Spleen (tissue), 11 donors: ENCODE measurements at regions not wholly inside any gene's neighbourhood (a gene's known extent, or its start where the extent isn't known, plus 50 kb on each side); places are given as distances from the start of the nearest gene placed in this dataset.
"Not testable (repeated sequence)": the region's sequence is repeated elsewhere in the genome, so short reads cannot be mapped to it uniquely, and the experiment has no call there.

ENCODE experiments used
- DNase-seq: peaks from one replicate; pipeline ENCODE4 v3.0.0-alpha.2; 2020
- H3K27ac ChIP-seq, 8 donors: fragments of 200-600 bp; sonication (generic) in 7 of 8; 1 replicate in 4 of 8; 2 replicates in 4 of 8; pipeline versions ENCODE4 v1.5.0 to v1.8.0; 2016 to 2021; ENCODE audit warnings: inconsistent platforms in 4 of 8, mild to moderate bottlenecking in 4 of 8, moderate library complexity in 1 of 8
- H3K27me3 ChIP-seq, 7 donors: fragments of 200-600 bp; sonication (generic) in 6 of 7; replicated peaks in 1 of 7; 1 replicate in 4 of 7; 2 replicates in 3 of 7; pipeline versions ENCODE4 v1.5.0 to v1.8.0; 2016 to 2021; ENCODE audit warnings: inconsistent platforms in 3 of 7, mild to moderate bottlenecking in 1 of 7
- H3K36me3 ChIP-seq, 6 donors: fragments of 200-600 bp; sonication (generic) in 5 of 6; 1 replicate in 4 of 6; 2 replicates in 2 of 6; pipeline versions ENCODE4 v1.5.0 to v1.8.0; 2016 to 2021; ENCODE audit warnings: inconsistent platforms in 2 of 6
- H3K4me1 ChIP-seq, 6 donors: fragments of 200-600 bp; sonication (generic) in 5 of 6; 1 replicate in 3 of 6; 2 replicates in 3 of 6; pipeline versions ENCODE4 v1.5.0 to v1.8.0; 2016 to 2021; ENCODE audit warnings: inconsistent platforms in 3 of 6
- H3K4me3 ChIP-seq, 8 donors: fragments of 200-600 bp; sonication (generic) in 7 of 8; 1 replicate in 4 of 8; 2 replicates in 4 of 8; pipeline versions ENCODE4 v1.5.0 to v1.8.0; 2016 to 2021; ENCODE audit warnings: inconsistent platforms in 4 of 8, mild to moderate bottlenecking in 4 of 8, moderate library complexity in 2 of 8
- H3K9me3 ChIP-seq, 8 donors: fragments of 200-600 bp; sonication (generic) in 7 of 8; 1 replicate in 4 of 8; 2 replicates in 4 of 8; pipeline versions ENCODE4 v1.5.0 to v1.8.0; 2016 to 2021; ENCODE audit warnings: inconsistent platforms in 4 of 8
- POLR2A ChIP-seq, 3 donors: fragments of 450-650 bp; IDR thresholded peaks; one replicate each; pipeline ENCODE4 v1.5.1; 2017; ENCODE audit warnings: antibody characterized with exemption in 3 of 3, mild to moderate bottlenecking in 1 of 3
- POLR2AphosphoS5 ChIP-seq, 3 donors: sonication (generic); formaldehyde crosslinking; IDR thresholded peaks; one replicate each; pipeline ENCODE4 v1.5.1; 2017; ENCODE audit warnings: antibody characterized with exemption in 3 of 3
- WGBS, 5 donors: extraction: QIAGEN DNeasy Blood & Tissue Kit in 3 of 5; methylation state at CpG; one replicate each; pipeline versions ENCODE4 v1.1.5 to v1.1.7; 2013 to 2018; 5-methylcytosine and 5-hydroxymethylcytosine counted together
- intact Hi-C: fragments of 100-400 bp; cut with DNase I; formaldehyde crosslinking; loops from one replicate; pipeline ENCODE4 v1.15.0; 2023; ENCODE audit warnings: low total_unique reads
- TF ChIP-seq, protein P1 (sequence below), 11 experiments: fragments of 200-600 bp in 7 of 11; fragments of 450-650 bp in 4 of 11; sonication (generic) in 4 of 11; IDR thresholded peaks in 8 of 11; conservative IDR thresholded peaks in 3 of 11; 1 replicate in 7 of 11; 2 replicates in 4 of 11; pipeline versions ENCODE4 v1.4.0 to v1.8.0; 2016 to 2021; ENCODE audit warnings: antibody characterized with exemption in 11 of 11, inconsistent platforms in 4 of 11, mild to moderate bottlenecking in 1 of 11
- donor health status: healthy with polysubstance abuse.
- donor health status: DM: no; HTN: no; CAD: no; lungs with moderate emphysema.
- donor health status: DM: no; HTN: no; CAD: no.
- donor health status: Bipolar disorder and iron deficiency.
- donor health status: healthy.
- donor health status: DM: no; HTN: no; CAD: no.
- donor health status: DM: yes; HTN: yes; CAD: no.

DNA sequence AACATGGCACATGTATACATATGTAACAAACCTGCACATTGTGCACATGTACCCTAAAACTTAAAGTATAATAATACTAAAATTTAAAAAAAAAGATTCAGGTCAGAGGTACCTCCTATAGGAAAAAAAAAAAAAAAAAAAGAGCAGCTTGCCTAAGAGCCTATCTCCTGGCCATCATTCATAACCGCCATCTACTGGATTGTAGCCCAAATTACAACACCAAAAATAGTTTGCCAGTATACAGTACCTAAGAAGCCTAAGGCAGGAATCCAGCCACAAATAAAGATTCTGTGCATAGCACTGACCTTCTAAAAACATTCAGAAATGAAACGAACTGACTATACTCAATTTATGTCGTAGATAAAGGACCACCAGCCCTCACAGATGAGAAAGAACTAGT is 438.4 kb upstream of the ADGRB3 start:
- DNase-seq = no peak
- H3K4me3 ChIP-seq = no peak overlapping the region
- H3K36me3 ChIP-seq = no peaks in the 10 kb centered on the region
- no peaks in the 10 kb centered on the region for H3K27me3 ChIP-seq
- H3K4me1 ChIP-seq = no peaks in the 10 kb centered on the region
- no peak overlapping the region for H3K27ac ChIP-seq
- TF ChIP-seq POLR2A (IDR thresholded peaks at IDR 0.05) = no peak
- peaks cover 0 to 44% (median 11%) of the 10 kb centered on the region in 8 donors for H3K9me3 ChIP-seq
- intact Hi-C loops = no loop called here
- WGBS, 5 donors = 33 to 64% (median 52%) methylated on average over 3 of the region's 3 CpGs

DNA sequence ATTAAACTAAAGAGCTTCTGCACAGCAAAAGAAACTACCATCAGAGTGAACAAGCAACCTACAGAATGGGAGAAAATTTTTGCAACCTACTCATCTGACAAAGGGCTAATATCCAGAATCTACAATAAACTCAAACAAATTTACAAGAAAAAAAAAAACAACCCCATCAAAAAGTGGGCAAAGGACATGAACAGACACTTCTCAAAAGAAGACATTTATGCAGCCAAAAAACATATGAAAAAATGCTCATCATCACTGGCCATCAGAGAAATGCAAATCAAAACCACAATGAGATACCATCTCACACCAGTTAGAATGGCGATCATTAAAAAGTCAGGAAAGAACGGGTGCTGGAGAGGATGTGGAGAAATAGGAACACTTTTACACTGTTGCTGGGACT is 439.3 kb upstream of the ADGRB3 start:
- H3K36me3 ChIP-seq, H3K4me1 ChIP-seq, intact Hi-C loops, H3K4me3 ChIP-seq, DNase-seq, H3K27me3 ChIP-seq, H3K27ac ChIP-seq: not testable (repeated sequence)
- peaks cover 0 to 36% (median 10%) of the 10 kb centered on the region in 8 donors for H3K9me3 ChIP-seq
- 74 to 94% (median 80%) methylated on average over 2 of the region's 2 CpGs for WGBS, 5 donors

DNA sequence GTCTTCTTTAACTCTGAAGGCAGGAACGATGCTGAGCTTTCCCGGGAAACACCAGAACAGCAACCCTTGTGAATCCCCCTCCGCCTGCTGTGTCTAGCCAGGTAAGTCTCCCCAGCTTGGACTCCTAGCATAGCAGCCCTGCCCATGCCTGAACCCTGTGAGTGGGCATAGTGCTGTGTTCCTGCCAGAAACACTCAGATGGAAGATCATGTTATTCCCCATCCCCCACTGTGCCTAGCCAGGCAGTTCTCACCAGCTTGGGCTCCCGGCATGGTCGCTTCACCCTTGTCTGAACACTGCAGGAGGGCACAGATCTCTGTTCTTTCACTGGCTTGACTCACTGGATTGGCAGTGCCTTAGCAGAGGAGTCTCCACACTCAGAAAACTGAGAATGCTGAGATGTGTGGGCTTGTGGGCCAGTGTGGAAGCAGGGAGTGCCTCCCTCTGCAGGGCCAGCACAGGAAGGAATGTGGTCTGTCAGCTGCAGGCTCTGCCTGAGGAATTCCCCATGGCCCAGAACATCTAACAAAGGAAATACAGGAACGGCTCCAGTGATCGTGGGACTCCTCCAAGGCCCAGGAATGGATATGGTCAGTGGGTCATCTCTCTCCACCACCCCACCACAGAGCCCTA is 440.1 kb upstream of the ADGRB3 start:
- Histone ChIP-seq H3K27me3 (no peaks in the 10 kb centered on the region), H3K9me3 (peaks cover 0 to 28% (median 3%) of the 10 kb centered on the region in 8 donors), H3K27ac (no peak overlapping the region), H3K36me3 (no peaks in the 10 kb centered on the region), H3K4me3 (no peak overlapping the region), H3K4me1 (no peaks in the 10 kb centered on the region)
- DNase-seq = peak; percentile 34
- 74 to 91% (median 83%) methylated on average over 7 of the region's 7 CpGs for WGBS, 5 donors
- intact Hi-C loops = no loop called here
- TF ChIP-seq POLR2AphosphoS5 (IDR thresholded peaks at IDR 0.05) (no peak), POLR2A (IDR thresholded peaks at IDR 0.05) (no peak)
- TF ChIP-seq, protein P1, sequence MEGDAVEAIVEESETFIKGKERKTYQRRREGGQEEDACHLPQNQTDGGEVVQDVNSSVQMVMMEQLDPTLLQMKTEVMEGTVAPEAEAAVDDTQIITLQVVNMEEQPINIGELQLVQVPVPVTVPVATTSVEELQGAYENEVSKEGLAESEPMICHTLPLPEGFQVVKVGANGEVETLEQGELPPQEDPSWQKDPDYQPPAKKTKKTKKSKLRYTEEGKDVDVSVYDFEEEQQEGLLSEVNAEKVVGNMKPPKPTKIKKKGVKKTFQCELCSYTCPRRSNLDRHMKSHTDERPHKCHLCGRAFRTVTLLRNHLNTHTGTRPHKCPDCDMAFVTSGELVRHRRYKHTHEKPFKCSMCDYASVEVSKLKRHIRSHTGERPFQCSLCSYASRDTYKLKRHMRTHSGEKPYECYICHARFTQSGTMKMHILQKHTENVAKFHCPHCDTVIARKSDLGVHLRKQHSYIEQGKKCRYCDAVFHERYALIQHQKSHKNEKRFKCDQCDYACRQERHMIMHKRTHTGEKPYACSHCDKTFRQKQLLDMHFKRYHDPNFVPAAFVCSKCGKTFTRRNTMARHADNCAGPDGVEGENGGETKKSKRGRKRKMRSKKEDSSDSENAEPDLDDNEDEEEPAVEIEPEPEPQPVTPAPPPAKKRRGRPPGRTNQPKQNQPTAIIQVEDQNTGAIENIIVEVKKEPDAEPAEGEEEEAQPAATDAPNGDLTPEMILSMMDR (IDR thresholded peaks at IDR 0.05 in 8 of 11, conservative IDR thresholded peaks at IDR 0.05 in 3 of 11) = no peak

DNA sequence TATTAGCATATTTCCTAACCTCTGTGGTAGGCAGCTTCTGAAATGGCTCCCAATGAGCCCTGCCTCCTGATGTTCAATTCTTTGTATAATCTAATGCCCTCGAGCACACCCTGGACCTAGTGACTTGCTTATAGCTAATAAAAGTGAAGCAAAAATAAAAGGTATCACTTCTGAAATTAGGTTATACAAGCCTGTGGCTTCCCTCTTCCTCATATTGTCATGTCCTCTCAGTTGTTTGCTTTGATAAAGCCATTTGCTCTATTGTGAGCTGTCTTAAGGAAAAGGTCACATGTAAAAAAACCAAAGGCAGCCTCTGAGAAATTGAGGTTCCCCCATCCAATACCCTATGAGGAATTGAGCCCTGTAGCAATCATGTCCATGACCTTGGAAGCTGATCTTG is 442.1 kb upstream of the ADGRB3 start:
- no peaks in the 10 kb centered on the region for H3K36me3 ChIP-seq
- intact Hi-C loops = no loop called here
- H3K4me3 ChIP-seq = no peak overlapping the region
- TF ChIP-seq POLR2A (IDR thresholded peaks at IDR 0.05) = no peak
- TF ChIP-seq, protein P1 (IDR thresholded peaks at IDR 0.05 in 8 of 11, conservative IDR thresholded peaks at IDR 0.05 in 3 of 11) = no peak
- TF ChIP-seq POLR2AphosphoS5 (IDR thresholded peaks at IDR 0.05) = no peak
- no peak for DNase-seq
- no peaks in the 10 kb centered on the region for H3K27me3 ChIP-seq
- no peaks in the 10 kb centered on the region for H3K4me1 ChIP-seq
- no peak overlapping the region for H3K27ac ChIP-seq
- H3K9me3 ChIP-seq = peaks cover 0 to 24% (median 2%) of the 10 kb centered on the region in 8 donors
- 50 to 82% (median 60%) methylated on average over 1 of the region's 1 CpG for WGBS, 5 donors

DNA sequence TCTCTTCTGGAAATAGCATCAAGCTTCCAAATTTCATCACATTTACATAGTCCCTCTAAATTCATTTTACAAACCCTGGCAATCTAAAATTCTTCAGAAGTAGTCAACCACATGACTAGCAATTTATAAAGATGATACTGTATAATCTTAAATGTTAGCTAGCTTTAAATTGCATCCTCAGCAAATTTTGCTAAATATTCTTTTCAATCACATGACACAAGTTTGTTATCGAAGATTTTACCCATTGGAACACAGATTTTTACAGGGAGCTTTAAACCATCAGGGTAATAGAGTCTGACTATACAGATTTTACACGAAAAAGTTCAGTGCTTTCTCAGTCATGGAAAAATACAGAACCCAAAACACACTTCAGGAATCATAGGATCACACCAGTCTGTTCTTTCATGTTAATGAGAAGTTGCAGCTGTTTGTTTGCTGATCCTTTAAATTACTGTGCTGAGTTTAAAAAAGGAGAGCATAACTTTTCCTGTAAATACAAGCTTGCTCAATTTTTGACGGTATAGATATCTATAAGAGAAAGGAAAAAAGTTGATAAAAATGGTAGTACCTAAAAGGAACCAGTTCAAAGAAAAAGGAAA is 445.8 kb upstream of the ADGRB3 start:
- TF ChIP-seq POLR2A (IDR thresholded peaks at IDR 0.05) (no peak), POLR2AphosphoS5 (IDR thresholded peaks at IDR 0.05) (no peak)
- TF ChIP-seq, protein P1 (IDR thresholded peaks at IDR 0.05 in 8 of 11, conservative IDR thresholded peaks at IDR 0.05 in 3 of 11) = no peak
- no peak for DNase-seq
- H3K36me3 ChIP-seq = no peaks in the 10 kb centered on the region
- H3K27ac ChIP-seq = no peak overlapping the region
- peaks cover 0 to 3% (median 0%) of the 10 kb centered on the region in 8 donors for H3K9me3 ChIP-seq
- intact Hi-C loops = no loop called here
- H3K4me3 ChIP-seq = no peak overlapping the region
- H3K4me1 ChIP-seq = no peaks in the 10 kb centered on the region
- WGBS, 5 donors = 46 to 61% (median 53%) methylated on average over 3 of the region's 3 CpGs
- H3K27me3 ChIP-seq = no peaks in the 10 kb centered on the region
